ENCODE measurements at regions not wholly inside any gene's neighbourhood (a gene's known extent, or its start where the extent isn't known, plus 50 kb on each side); places are given as distances from the start of the nearest gene placed in this dataset.

DNA sequence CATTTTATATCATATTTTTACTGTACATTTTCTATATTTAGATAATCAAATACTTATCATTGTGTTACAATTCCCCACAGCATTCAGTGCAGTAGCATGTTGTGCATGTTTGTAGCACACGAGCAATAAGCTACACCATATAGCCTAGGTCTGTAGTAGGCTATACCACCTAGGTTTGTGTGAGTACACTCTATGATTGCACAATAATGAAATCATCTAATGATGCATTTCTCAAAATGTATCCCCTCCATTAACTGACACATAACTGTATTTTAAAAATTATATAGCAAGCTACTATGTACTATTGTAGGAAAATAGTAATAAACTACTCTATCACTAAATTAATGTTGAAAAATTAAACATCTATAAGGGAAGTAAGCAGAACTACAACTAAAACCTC lies 518.4 kb upstream of the PABPC4L start:
- DNase-seq (ENCODE audit: insufficient read length, low spot score, missing footprints), result no peak
- Histone ChIP-seq H3K4me2 (ENCODE audit: insufficient read depth, low read length) (no peak overlapping the region), H3K4me3 (ENCODE audit: insufficient read depth, low read length) (no peak overlapping the region), H3K27ac (ENCODE audit: low read depth, low read length) (no peak overlapping the region), H3K27me3 (ENCODE audit: insufficient read depth, low read length) (no peaks in the 10 kb centered on the region), H3K4me1 (ENCODE audit: insufficient read depth, low read length) (no peaks in the 10 kb centered on the region), H3K9me3 (ENCODE audit: low read depth, low read length) (no peaks in the 10 kb centered on the region), H3K79me2 (ENCODE audit: insufficient read depth, low read length) (no peaks in the 10 kb centered on the region), H4K20me1 (ENCODE audit: insufficient read depth, low read length) (no peaks in the 10 kb centered on the region), H2AFZ (ENCODE audit: low read length) (no peak overlapping the region), H3K36me3 (ENCODE audit: insufficient read depth, low read length) (no peaks in the 10 kb centered on the region)
- TF ChIP-seq CTCF (IDR thresholded peaks at IDR 0.05; ENCODE audit: extremely low read depth, low read depth, low read length), result no peak

- Histone ChIP-seq H2AFZ (ENCODE audit: low read length) (no peak overlapping the region), H3K36me3 (ENCODE audit: insufficient read depth, low read length) (no peaks in the 10 kb centered on the region), H3K4me3 (ENCODE audit: insufficient read depth, low read length) (no peak overlapping the region), H3K27me3 (ENCODE audit: insufficient read depth, low read length) (no peaks in the 10 kb centered on the region), H3K79me2 (ENCODE audit: insufficient read depth, low read length) (no peaks in the 10 kb centered on the region), H3K4me2 (ENCODE audit: insufficient read depth, low read length) (no peak overlapping the region), H3K27ac (ENCODE audit: low read depth, low read length) (no peak overlapping the region), H3K9me3 (ENCODE audit: low read depth, low read length) (peaks cover 4% of the 10 kb centered on the region), H4K20me1 (ENCODE audit: insufficient read depth, low read length) (no peaks in the 10 kb centered on the region), H3K4me1 (ENCODE audit: insufficient read depth, low read length) (no peaks in the 10 kb centered on the region)
- no peak for TF ChIP-seq CTCF (IDR thresholded peaks at IDR 0.05; ENCODE audit: extremely low read depth, low read depth, low read length)
- DNase-seq (ENCODE audit: insufficient read length, low spot score, missing footprints), result no peak
Observed at GRCh38 chr4:134708616-134709015, 507.0 kb upstream of the PABPC4L start.

- no peaks in the 10 kb centered on the region for H3K4me1 ChIP-seq (ENCODE audit: insufficient read depth, low read length)
- H3K27me3 ChIP-seq (ENCODE audit: insufficient read depth, low read length), result no peaks in the 10 kb centered on the region
- no peaks in the 10 kb centered on the region for H3K36me3 ChIP-seq (ENCODE audit: insufficient read depth, low read length)
- DNase-seq (ENCODE audit: insufficient read length, low spot score, missing footprints), result no peak
- no peak for TF ChIP-seq CTCF (IDR thresholded peaks at IDR 0.05; ENCODE audit: extremely low read depth, low read depth, low read length)
- H3K9me3 ChIP-seq (ENCODE audit: low read depth, low read length), result peaks cover 4% of the 10 kb centered on the region
- H3K4me2 ChIP-seq (ENCODE audit: insufficient read depth, low read length), result no peak overlapping the region
- no peaks in the 10 kb centered on the region for H3K79me2 ChIP-seq (ENCODE audit: insufficient read depth, low read length)
- no peaks in the 10 kb centered on the region for H4K20me1 ChIP-seq (ENCODE audit: insufficient read depth, low read length)
- no peak overlapping the region for H2AFZ ChIP-seq (ENCODE audit: low read length)
- H3K27ac ChIP-seq (ENCODE audit: low read depth, low read length), result no peak overlapping the region
- H3K4me3 ChIP-seq (ENCODE audit: insufficient read depth, low read length), result no peak overlapping the region
Observed at GRCh38 chr4:134708026-134708425, 506.4 kb upstream of the PABPC4L start.

DNA sequence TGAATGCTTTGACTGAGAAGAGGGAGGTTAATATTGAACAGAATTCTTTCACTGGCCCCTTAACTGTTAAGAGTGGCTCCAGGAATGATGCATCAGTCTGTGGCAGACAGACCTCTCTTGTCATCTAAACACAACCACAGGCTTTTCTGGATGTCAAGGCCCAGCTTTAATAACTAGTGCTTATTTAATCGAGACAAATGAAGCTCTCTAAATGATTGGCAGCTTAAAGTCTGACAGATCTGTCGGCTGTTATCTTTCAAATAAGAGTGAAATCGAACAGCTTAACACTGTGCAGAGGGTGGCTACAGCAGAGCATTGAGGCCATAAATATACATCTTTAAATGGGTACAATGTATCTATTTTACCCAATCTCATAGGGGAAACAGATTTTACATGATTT lies 500.8 kb upstream of the PABPC4L start:
- Histone ChIP-seq H3K4me1 (ENCODE audit: insufficient read depth, low read length) (no peaks in the 10 kb centered on the region), H3K79me2 (ENCODE audit: insufficient read depth, low read length) (no peaks in the 10 kb centered on the region), H3K27me3 (ENCODE audit: insufficient read depth, low read length) (no peaks in the 10 kb centered on the region), H4K20me1 (ENCODE audit: insufficient read depth, low read length) (no peaks in the 10 kb centered on the region), H3K36me3 (ENCODE audit: insufficient read depth, low read length) (no peaks in the 10 kb centered on the region), H3K4me2 (ENCODE audit: insufficient read depth, low read length) (no peak overlapping the region), H3K4me3 (ENCODE audit: insufficient read depth, low read length) (no peak overlapping the region), H2AFZ (ENCODE audit: low read length) (no peak overlapping the region), H3K27ac (ENCODE audit: low read depth, low read length) (no peak overlapping the region), H3K9me3 (ENCODE audit: low read depth, low read length) (peaks cover 2% of the 10 kb centered on the region)
- TF ChIP-seq CTCF (IDR thresholded peaks at IDR 0.05; ENCODE audit: extremely low read depth, low read depth, low read length), result no peak
- DNase-seq (ENCODE audit: insufficient read length, low spot score, missing footprints), result no peak

Data from osteoblast (primary cell).